ENCODE measurements at regions not wholly inside any gene's neighbourhood (a gene's known extent, or its start where the extent isn't known, plus 50 kb on each side); places are given as distances from the start of the nearest gene placed in this dataset.

DNA sequence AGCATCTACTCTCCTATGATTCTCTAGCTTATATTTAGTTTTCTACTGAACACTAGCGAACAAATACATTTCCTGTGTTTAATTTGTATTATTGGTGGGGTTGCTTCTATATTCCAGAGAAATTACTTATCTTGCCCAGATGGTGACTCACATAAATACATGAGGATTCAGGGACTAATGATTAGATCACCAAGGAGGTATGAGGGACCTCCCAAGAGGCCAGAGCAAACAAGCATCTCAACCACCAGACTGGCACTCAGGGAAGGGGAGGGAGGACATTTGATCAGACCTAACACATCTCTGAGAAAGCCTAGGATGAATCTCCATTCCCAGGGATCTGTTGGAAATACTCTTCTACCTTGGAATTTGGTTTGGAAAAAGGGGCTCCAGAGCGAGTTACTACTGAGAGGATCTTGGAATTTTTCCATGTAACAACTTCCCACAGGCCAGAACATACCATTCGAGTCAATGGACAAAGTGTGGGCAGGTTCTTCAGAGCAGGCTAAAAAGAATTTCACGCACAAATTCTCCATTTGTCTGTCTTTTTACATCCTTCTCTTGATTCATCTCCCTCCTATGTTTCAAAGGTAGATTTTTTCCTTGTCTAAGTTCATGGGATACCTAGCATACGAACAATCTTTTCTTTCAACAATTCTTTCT lies 262.6 kb upstream of the MYOCD start:
- DNase-seq (no peak), ATAC-seq (ENCODE audit: low FRiP score) (no peak)
- Histone ChIP-seq H3K27me3 (ENCODE audit: control insufficient read depth in 1 of 2, insufficient read depth in 2 of 2, low read length in 1 of 2) (no peaks in the 10 kb centered on the region), H3K36me3 (ENCODE audit: control insufficient read depth in 1 of 2, insufficient read depth in 2 of 2, low read length in 1 of 2) (no peaks in the 10 kb centered on the region), H3K4me3 (ENCODE audit: low read length in 2 of 2) (no peak overlapping the region), H3K4me1 (ENCODE audit: control insufficient read depth in 1 of 2, insufficient read depth in 2 of 2, low read length in 2 of 2) (peaks cover 9% of the 10 kb centered on the region in 2 donors), H3K27ac (ENCODE audit: low read depth in 1 of 2, low read length in 2 of 2) (no peak overlapping the region), H3K9me3 (ENCODE audit: control insufficient read depth, low read length) (no peaks in the 10 kb centered on the region)
- 45 to 47% methylated on average over 5 of the region's 5 CpGs for WGBS, 2 donors
- intact Hi-C loops (cut with DNase I): no loop called here

DNA sequence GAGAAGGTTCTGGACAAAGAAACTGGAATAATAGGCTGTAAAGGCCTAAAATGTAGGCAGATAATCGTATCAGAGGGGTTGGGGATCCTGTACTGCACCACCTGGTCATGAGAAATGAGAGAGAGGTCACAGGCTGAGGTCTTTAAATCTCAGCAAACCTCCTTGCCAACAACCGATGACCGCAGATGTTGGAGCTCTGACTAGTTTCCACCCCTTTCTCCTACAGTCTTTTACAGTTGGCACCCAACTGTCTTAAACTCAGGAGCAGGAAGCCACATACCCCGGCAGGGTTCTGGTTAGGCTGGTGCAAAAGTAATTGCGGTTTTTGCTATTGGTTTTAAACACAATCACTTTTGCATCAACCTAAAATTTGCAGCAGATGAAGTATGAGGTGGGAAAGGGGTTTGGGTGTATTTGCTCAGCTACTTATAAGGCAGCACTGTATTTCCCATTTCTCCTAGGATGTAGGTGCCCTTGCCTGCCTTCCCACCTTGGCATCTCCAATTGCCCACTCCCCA lies 261.8 kb upstream of the MYOCD start:
- Histone ChIP-seq H3K4me3 (ENCODE audit: low read length in 2 of 2) (no peak overlapping the region), H3K27me3 (ENCODE audit: control insufficient read depth in 1 of 2, insufficient read depth in 2 of 2, low read length in 1 of 2) (no peaks in the 10 kb centered on the region), H3K27ac (ENCODE audit: low read depth in 1 of 2, low read length in 2 of 2) (no peak overlapping the region), H3K4me1 (ENCODE audit: control insufficient read depth in 1 of 2, insufficient read depth in 2 of 2, low read length in 2 of 2) (peaks cover 9% of the 10 kb centered on the region in 2 donors), H3K36me3 (ENCODE audit: control insufficient read depth in 1 of 2, insufficient read depth in 2 of 2, low read length in 1 of 2) (no peaks in the 10 kb centered on the region), H3K9me3 (ENCODE audit: control insufficient read depth, low read length) (no peaks in the 10 kb centered on the region)
- DNase-seq (no peak), ATAC-seq (ENCODE audit: low FRiP score) (no peak)
- WGBS, 2 donors: 28 to 38% methylated on average over 5 of the region's 5 CpGs
- intact Hi-C loops (cut with DNase I): no loop called here

DNA sequence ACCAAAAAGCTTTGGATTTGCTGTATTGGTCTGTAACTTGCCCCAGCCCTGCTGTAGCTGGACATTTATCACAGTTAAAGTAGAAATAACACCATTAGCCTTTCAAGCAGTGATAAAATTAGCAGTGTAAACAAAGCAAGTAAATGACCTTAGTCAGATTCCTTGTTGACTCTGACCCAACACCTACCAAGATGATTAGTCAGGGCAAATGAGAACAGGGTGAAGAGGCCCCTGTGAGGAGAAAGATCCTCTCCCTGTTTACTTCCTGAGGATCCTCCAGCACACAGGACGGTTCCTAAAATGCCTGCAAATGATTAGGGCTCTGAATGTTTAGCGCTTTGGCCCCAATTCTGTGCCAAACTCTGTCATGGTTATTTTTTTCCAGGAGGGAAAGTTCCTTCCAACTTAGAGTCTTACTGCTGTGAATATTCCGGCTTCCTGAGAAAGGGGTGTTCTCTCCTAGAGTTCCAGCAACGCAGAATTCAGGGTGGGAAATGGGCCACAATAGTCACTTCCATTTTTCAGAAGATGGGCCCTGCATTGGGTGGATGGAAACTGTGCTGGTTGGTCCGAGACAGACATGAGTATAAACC lies 259.0 kb upstream of the MYOCD start:
- 18 to 19% methylated on average over 5 of the region's 5 CpGs for WGBS, 2 donors
- no peak overlapping the region for H3K4me3 ChIP-seq (ENCODE audit: low read length in 2 of 2)
- peak; percentile 37 for ATAC-seq (ENCODE audit: low FRiP score)
- intact Hi-C loops (cut with DNase I): no loop called here
- H3K4me1 ChIP-seq (ENCODE audit: control insufficient read depth in 1 of 2, insufficient read depth in 2 of 2, low read length in 2 of 2): peaks cover 7 to 9% of the 10 kb centered on the region in 2 donors
- H3K27me3 ChIP-seq (ENCODE audit: control insufficient read depth in 1 of 2, insufficient read depth in 2 of 2, low read length in 1 of 2): no peaks in the 10 kb centered on the region
- no peaks in the 10 kb centered on the region for H3K9me3 ChIP-seq (ENCODE audit: control insufficient read depth, low read length)
- peak overlapping the region; percentile 55 to 70 for H3K27ac ChIP-seq (ENCODE audit: low read depth in 1 of 2, low read length in 2 of 2)
- no peak for DNase-seq
- no peaks in the 10 kb centered on the region for H3K36me3 ChIP-seq (ENCODE audit: control insufficient read depth in 1 of 2, insufficient read depth in 2 of 2, low read length in 1 of 2)

DNA sequence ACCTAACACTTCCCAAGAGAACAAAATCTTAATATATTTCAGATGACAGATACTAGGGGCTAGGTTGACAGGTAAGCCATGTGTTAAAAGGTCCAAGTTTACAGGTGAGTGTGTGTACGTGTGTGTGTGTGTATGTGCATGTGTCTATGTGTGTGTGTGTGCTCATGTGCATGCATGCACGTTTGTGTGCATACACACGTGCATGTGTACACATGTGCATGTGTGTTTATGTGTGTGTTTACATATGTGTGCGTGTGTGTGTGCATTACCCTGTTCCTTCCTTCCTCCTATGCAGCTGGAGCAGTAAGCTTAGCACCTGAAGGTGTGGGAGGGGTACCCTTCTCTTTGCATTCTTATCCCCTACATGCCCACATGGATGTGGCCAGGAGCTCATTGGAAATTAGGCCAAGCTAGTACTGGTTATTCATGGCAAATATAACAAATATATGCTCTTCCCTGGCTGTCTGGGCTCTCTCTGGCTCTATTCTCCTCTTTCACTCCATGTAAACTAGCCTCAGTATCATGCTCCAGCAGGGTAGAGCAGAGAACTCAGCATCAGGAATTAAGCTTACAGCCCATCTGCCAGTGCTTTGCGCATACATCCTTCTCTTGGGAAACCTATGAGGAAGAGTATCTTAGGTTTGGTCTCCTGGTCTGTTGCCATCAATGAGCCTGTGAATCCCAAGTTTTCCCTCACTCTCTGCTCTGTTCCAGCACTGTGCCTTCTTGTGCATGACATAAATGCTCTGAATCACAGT lies 258.0 kb upstream of the MYOCD start:
- Histone ChIP-seq H3K36me3 (ENCODE audit: control insufficient read depth in 1 of 2, insufficient read depth in 2 of 2, low read length in 1 of 2) (no peaks in the 10 kb centered on the region), H3K4me3 (ENCODE audit: low read length in 2 of 2) (no peak overlapping the region), H3K27me3 (ENCODE audit: control insufficient read depth in 1 of 2, insufficient read depth in 2 of 2, low read length in 1 of 2) (no peaks in the 10 kb centered on the region), H3K4me1 (ENCODE audit: control insufficient read depth in 1 of 2, insufficient read depth in 2 of 2, low read length in 2 of 2) (peaks cover 7 to 9% of the 10 kb centered on the region in 2 donors), H3K9me3 (ENCODE audit: control insufficient read depth, low read length) (no peaks in the 10 kb centered on the region), H3K27ac (ENCODE audit: low read depth in 1 of 2, low read length in 2 of 2) (no peak overlapping the region)
- no peak for DNase-seq
- intact Hi-C loops (cut with DNase I): no loop called here
- ATAC-seq (ENCODE audit: low FRiP score): no peak
- 91% methylated on average over 5 of the region's 5 CpGs for WGBS, 2 donors

DNA sequence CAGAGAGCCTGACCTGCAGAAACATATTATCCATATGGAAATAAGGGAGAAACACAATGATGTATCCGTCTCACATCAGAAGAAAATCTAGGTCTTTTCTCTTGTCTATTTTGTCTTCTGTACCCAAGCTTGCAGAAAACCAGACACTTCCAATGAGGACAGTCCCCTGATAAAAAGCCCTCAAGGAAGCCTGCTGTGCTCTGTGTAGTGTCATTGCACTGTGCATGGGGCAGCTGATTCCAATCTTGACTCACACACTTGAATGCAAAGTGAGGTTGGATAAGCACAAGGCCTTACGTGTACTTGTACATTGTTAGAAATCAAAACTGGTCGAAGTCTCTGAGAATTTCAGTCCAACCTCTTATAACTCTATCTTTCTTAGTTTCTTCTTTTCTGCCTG lies 256.6 kb upstream of the MYOCD start:
- H3K4me3 ChIP-seq (ENCODE audit: low read length in 2 of 2): no peak overlapping the region
- DNase-seq: no peak
- H3K36me3 ChIP-seq (ENCODE audit: control insufficient read depth in 1 of 2, insufficient read depth in 2 of 2, low read length in 1 of 2): no peaks in the 10 kb centered on the region
- H3K9me3 ChIP-seq (ENCODE audit: control insufficient read depth, low read length): no peaks in the 10 kb centered on the region
- 94 to 98% methylated on average over 3 of the region's 3 CpGs for WGBS, 2 donors
- no peaks in the 10 kb centered on the region for H3K27me3 ChIP-seq (ENCODE audit: control insufficient read depth in 1 of 2, insufficient read depth in 2 of 2, low read length in 1 of 2)
- intact Hi-C loops (cut with DNase I): no loop called here
- no peak overlapping the region for H3K27ac ChIP-seq (ENCODE audit: low read depth in 1 of 2, low read length in 2 of 2)
- ATAC-seq (ENCODE audit: low FRiP score): no peak
- H3K4me1 ChIP-seq (ENCODE audit: control insufficient read depth in 1 of 2, insufficient read depth in 2 of 2, low read length in 2 of 2): peaks cover 3 to 4% of the 10 kb centered on the region in 2 donors

DNA sequence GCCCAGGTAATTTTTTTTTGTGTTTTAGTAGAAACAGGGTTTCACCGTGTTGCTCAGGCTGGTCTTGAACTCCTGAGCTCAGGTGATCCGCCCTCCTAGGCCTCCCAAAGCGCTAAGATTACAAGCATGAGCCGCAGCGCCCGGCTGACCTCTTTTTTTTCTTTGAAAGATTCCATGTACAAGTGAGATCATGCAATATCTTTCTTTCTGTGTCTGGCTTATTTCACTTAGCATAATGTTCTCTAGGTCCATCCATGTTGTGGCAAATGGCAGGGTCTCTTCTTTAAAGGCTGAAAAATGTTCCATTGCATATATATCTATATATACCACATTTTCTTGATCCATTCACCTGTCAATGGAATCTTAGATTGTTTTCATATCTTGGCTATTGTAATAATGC lies 255.0 kb upstream of the MYOCD start:
- no peak overlapping the region for H3K4me3 ChIP-seq (ENCODE audit: low read length in 2 of 2)
- no peak for ATAC-seq (ENCODE audit: low FRiP score)
- no peaks in the 10 kb centered on the region for H3K27me3 ChIP-seq (ENCODE audit: control insufficient read depth in 1 of 2, insufficient read depth in 2 of 2, low read length in 1 of 2)
- no peak overlapping the region for H3K27ac ChIP-seq (ENCODE audit: low read depth in 1 of 2, low read length in 2 of 2)
- no peaks in the 10 kb centered on the region for H3K9me3 ChIP-seq (ENCODE audit: control insufficient read depth, low read length)
- WGBS, 2 donors: 95 to 97% methylated on average over 6 of the region's 6 CpGs
- H3K4me1 ChIP-seq (ENCODE audit: control insufficient read depth in 1 of 2, insufficient read depth in 2 of 2, low read length in 2 of 2): peaks cover 5 to 7% of the 10 kb centered on the region in 2 donors
- intact Hi-C loops (cut with DNase I): no loop called here
- no peaks in the 10 kb centered on the region for H3K36me3 ChIP-seq (ENCODE audit: control insufficient read depth in 1 of 2, insufficient read depth in 2 of 2, low read length in 1 of 2)
- DNase-seq: no peak

DNA sequence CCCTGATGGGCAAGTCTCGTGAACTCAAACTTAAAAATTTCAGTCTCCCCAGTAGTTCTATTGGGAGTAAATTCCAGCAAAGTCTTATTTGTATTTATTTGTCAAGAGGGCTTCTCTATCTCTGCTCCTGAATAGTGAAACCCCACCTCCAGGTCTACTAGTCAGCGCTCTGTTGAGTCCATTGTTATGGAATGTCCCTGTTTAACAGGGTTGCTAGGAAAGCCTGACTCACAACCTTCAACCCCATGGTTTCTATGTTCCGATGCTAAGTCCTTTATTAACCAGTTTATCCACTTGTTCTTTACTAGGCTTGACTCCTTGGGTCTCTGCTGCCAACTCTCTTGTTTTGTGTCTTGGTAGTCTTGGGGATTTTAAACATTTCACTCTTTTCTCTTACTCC lies 250.7 kb upstream of the MYOCD start:
- no peaks in the 10 kb centered on the region for H3K36me3 ChIP-seq (ENCODE audit: control insufficient read depth in 1 of 2, insufficient read depth in 2 of 2, low read length in 1 of 2)
- intact Hi-C loops (cut with DNase I): no loop called here
- no peaks in the 10 kb centered on the region for H3K9me3 ChIP-seq (ENCODE audit: control insufficient read depth, low read length)
- peaks cover 1 to 5% of the 10 kb centered on the region in 2 donors for H3K4me1 ChIP-seq (ENCODE audit: control insufficient read depth in 1 of 2, insufficient read depth in 2 of 2, low read length in 2 of 2)
- 37 to 38% methylated on average over 3 of the region's 3 CpGs for WGBS, 2 donors
- ATAC-seq (ENCODE audit: low FRiP score) (peak; percentile 67), DNase-seq (no peak)
- no peak overlapping the region for H3K4me3 ChIP-seq (ENCODE audit: low read length in 2 of 2)
- peak overlapping the region in 1 of 2 donors; percentile 51 for H3K27ac ChIP-seq (ENCODE audit: low read depth in 1 of 2, low read length in 2 of 2)
- H3K27me3 ChIP-seq (ENCODE audit: control insufficient read depth in 1 of 2, insufficient read depth in 2 of 2, low read length in 1 of 2): no peaks in the 10 kb centered on the region

DNA sequence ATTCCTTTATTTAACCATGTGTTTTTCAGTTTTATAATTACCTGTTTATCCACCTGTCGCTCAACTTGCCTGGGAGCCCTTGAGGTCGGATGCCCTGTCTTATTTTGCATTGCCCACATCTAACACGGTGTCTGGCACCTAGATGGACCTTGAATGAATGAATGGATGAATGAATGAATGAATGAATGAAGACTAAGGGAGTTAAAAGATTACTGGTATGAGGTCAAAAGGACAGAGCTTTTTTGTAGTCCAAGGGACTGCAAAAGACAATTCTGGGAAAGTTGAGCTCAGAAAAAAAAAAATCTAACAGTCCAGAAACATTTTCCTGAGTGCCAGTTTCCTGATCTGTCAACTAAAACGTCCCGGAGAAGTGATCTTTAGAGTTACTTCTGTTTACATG lies 244.6 kb upstream of the MYOCD start:
- Histone ChIP-seq H3K4me1 (ENCODE audit: control insufficient read depth in 1 of 2, insufficient read depth in 2 of 2, low read length in 2 of 2) (no peaks in the 10 kb centered on the region), H3K4me3 (ENCODE audit: low read length in 2 of 2) (no peak overlapping the region), H3K27me3 (ENCODE audit: control insufficient read depth in 1 of 2, insufficient read depth in 2 of 2, low read length in 1 of 2) (no peaks in the 10 kb centered on the region), H3K9me3 (ENCODE audit: control insufficient read depth, low read length) (no peaks in the 10 kb centered on the region), H3K36me3 (ENCODE audit: control insufficient read depth in 1 of 2, insufficient read depth in 2 of 2, low read length in 1 of 2) (no peaks in the 10 kb centered on the region), H3K27ac (ENCODE audit: low read depth in 1 of 2, low read length in 2 of 2) (no peak overlapping the region)
- ATAC-seq (ENCODE audit: low FRiP score) (no peak), DNase-seq (no peak)
- 70 to 71% methylated on average over 5 of the region's 5 CpGs for WGBS, 2 donors
- intact Hi-C loops (cut with DNase I): no loop called here
